ENCODE measurements at regions not wholly inside any gene's neighbourhood (a gene's known extent, or its start where the extent isn't known, plus 50 kb on each side); places are given as distances from the start of the nearest gene placed in this dataset.

- TF ChIP-seq ESRRG (CRISPR knock-in tag; IDR thresholded peaks at IDR 0.05) = no peak
- TF ChIP-seq ISL1 (CRISPR knock-in tag; IDR thresholded peaks at IDR 0.05) = no peak
- no peak for TF ChIP-seq ZC3H10 (CRISPR knock-in tag; IDR thresholded peaks at IDR 0.05)
- no peak for TF ChIP-seq CSDC2 (CRISPR knock-in tag; IDR thresholded peaks at IDR 0.05)
- TF ChIP-seq RARB (CRISPR knock-in tag; IDR thresholded peaks at IDR 0.05) = no peak
- peak; percentile 95 for ATAC-seq
These were observed 350.6 kb downstream of the TFEC start for GRCh38 chr7:115679976-115680375.

GRCh38 chr7:115679423-115679822, 351.1 kb downstream of the TFEC start:
- TF ChIP-seq PATZ1 (CRISPR knock-in tag; IDR thresholded peaks at IDR 0.05; ENCODE audit: borderline replicate concordance) (no peak), ZNF8 (CRISPR knock-in tag; IDR thresholded peaks at IDR 0.05) (no peak), ZNF565 (CRISPR knock-in tag; conservative IDR thresholded peaks at IDR 0.05; ENCODE audit: low read depth) (no peak), GLIS3 (CRISPR knock-in tag; IDR thresholded peaks at IDR 0.05) (no peak), ESRRG (CRISPR knock-in tag; IDR thresholded peaks at IDR 0.05) (no peak), POU6F1 (CRISPR knock-in tag; IDR thresholded peaks at IDR 0.05; ENCODE audit: borderline replicate concordance, low read depth) (no peak), ISL1 (CRISPR knock-in tag; IDR thresholded peaks at IDR 0.05) (no peak)

GRCh38 chr7:115678086-115678982, 352.2 kb downstream of the TFEC start:
- TF ChIP-seq ZNF565 (CRISPR knock-in tag; conservative IDR thresholded peaks at IDR 0.05; ENCODE audit: low read depth) (no peak), TCF4 (CRISPR knock-in tag; IDR thresholded peaks at IDR 0.05; ENCODE audit: borderline replicate concordance) (no peak), ZFP30 (CRISPR knock-in tag; IDR thresholded peaks at IDR 0.05) (no peak), CSDC2 (CRISPR knock-in tag; IDR thresholded peaks at IDR 0.05) (no peak), RARB (CRISPR knock-in tag; IDR thresholded peaks at IDR 0.05) (no peak), OSR1 (CRISPR knock-in tag; IDR thresholded peaks at IDR 0.05) (no peak), TSHZ2 (CRISPR knock-in tag; IDR thresholded peaks at IDR 0.05) (no peak), ZNF70 (CRISPR knock-in tag; IDR thresholded peaks at IDR 0.05) (no peak), CSRNP3 (CRISPR knock-in tag; IDR thresholded peaks at IDR 0.05) (no peak), BACH2 (CRISPR knock-in tag; IDR thresholded peaks at IDR 0.05; ENCODE audit: borderline replicate concordance) (no peak), CREB5 (CRISPR knock-in tag; IDR thresholded peaks at IDR 0.05; ENCODE audit: low read depth) (no peak), ISL1 (CRISPR knock-in tag; IDR thresholded peaks at IDR 0.05) (no peak), PPARA (CRISPR knock-in tag; IDR thresholded peaks at IDR 0.05; ENCODE audit: borderline replicate concordance) (no peak), ZFP3 (CRISPR knock-in tag; IDR thresholded peaks at IDR 0.05) (no peak), ESRRG (CRISPR knock-in tag; IDR thresholded peaks at IDR 0.05) (no peak)
- ATAC-seq = no peak

More at GRCh38 chr7:115679423-115679822, 351.1 kb downstream of the TFEC start:
- no peak for ATAC-seq

All from SK-N-SH treated with all-trans-retinoic acid at 6 μM for 48 hours (cell line).